ENCODE measurements at regions not wholly inside any gene's neighbourhood (a gene's known extent, or its start where the extent isn't known, plus 50 kb on each side); places are given as distances from the start of the nearest gene placed in this dataset.

GRCh38 chr2:217000406-217000805, 140.5 kb upstream of the TNP1 start:
- no peaks in the 10 kb centered on the region for H3K36me3 ChIP-seq (ENCODE audit: insufficient read depth, low read length)
- TF ChIP-seq, protein P1, sequence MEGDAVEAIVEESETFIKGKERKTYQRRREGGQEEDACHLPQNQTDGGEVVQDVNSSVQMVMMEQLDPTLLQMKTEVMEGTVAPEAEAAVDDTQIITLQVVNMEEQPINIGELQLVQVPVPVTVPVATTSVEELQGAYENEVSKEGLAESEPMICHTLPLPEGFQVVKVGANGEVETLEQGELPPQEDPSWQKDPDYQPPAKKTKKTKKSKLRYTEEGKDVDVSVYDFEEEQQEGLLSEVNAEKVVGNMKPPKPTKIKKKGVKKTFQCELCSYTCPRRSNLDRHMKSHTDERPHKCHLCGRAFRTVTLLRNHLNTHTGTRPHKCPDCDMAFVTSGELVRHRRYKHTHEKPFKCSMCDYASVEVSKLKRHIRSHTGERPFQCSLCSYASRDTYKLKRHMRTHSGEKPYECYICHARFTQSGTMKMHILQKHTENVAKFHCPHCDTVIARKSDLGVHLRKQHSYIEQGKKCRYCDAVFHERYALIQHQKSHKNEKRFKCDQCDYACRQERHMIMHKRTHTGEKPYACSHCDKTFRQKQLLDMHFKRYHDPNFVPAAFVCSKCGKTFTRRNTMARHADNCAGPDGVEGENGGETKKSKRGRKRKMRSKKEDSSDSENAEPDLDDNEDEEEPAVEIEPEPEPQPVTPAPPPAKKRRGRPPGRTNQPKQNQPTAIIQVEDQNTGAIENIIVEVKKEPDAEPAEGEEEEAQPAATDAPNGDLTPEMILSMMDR (conservative IDR thresholded peaks at IDR 0.05; ENCODE audit: low read length) = no peak
- CTCF ChIA-PET (ENCODE audit: unreplicated experiment) = no interaction called here
- no peak overlapping the region for H3K4me2 ChIP-seq (ENCODE audit: low read length)
- H3K9me2 ChIP-seq (ENCODE audit: insufficient read depth, low read length) = no peaks in the 10 kb centered on the region
- BruUV-seq (replicated peaks) = no TSS peak
- no peaks in the 10 kb centered on the region for H4K20me1 ChIP-seq (ENCODE audit: insufficient read depth, low read length)
- intact Hi-C loops (cut with micrococcal nuclease; ENCODE audit: unreplicated experiment) = no loop called here
- POLR2A ChIA-PET = no interaction called here
- no peaks in the 10 kb centered on the region for H3K79me2 ChIP-seq (ENCODE audit: insufficient read depth, low read depth, low read length)
- H3K4me3 ChIP-seq (ENCODE audit: low read depth, low read length, poor library complexity, severe bottlenecking) = no peak overlapping the region
- H3K27ac ChIP-seq (ENCODE audit: low read depth, low read length, poor library complexity, severe bottlenecking) = no peak overlapping the region
- no peak for DNase-seq (ENCODE audit: low spot score)
- no peaks in the 10 kb centered on the region for H3K9me3 ChIP-seq (ENCODE audit: low read length)
- no peaks in the 10 kb centered on the region for H3K4me1 ChIP-seq (ENCODE audit: insufficient read depth, low read length, poor library complexity, severe bottlenecking)
- no peak overlapping the region for H2AFZ ChIP-seq (ENCODE audit: low read length)

DNA sequence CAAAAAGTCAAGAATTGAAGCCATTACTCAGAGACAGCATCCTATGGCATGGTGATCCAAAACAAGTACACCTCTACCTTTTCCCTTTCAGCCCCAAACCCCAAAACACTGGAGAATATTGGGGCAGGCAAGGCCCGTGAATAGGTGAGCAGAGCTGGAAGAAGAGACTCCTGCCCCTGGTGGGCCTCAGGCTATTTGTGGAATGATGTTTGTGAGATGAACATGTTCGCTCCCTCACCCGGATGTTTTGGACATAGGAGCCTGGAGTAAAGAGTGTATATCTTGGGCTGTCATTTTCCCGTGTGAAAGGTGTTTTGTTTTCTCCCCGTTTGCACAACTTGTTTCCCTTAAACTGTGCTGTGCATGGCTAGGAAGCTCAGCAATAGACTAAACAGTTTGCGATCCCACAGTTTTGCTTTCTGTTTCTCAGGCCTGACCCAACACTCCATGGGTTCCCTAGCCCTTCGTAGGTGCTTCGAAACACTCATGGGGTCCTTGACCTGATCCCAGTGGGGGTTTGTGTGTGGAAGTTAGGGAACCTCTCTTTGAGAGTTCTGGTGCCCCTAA, 136.5 kb upstream of the TNP1 start:
- Histone ChIP-seq H3K9me3 (ENCODE audit: low read length) (no peaks in the 10 kb centered on the region), H3K36me3 (ENCODE audit: insufficient read depth, low read length) (no peaks in the 10 kb centered on the region), H3K9me2 (ENCODE audit: insufficient read depth, low read length) (no peaks in the 10 kb centered on the region), H3K4me3 (ENCODE audit: low read depth, low read length, poor library complexity, severe bottlenecking) (no peak overlapping the region), H3K27ac (ENCODE audit: low read depth, low read length, poor library complexity, severe bottlenecking) (no peak overlapping the region), H3K4me1 (ENCODE audit: insufficient read depth, low read length, poor library complexity, severe bottlenecking) (no peaks in the 10 kb centered on the region), H3K79me2 (ENCODE audit: insufficient read depth, low read depth, low read length) (no peaks in the 10 kb centered on the region), H2AFZ (ENCODE audit: low read length) (no peak overlapping the region), H4K20me1 (ENCODE audit: insufficient read depth, low read length) (no peaks in the 10 kb centered on the region), H3K4me2 (ENCODE audit: low read length) (no peak overlapping the region)
- POLR2A ChIA-PET = no interaction called here
- CTCF ChIA-PET (ENCODE audit: unreplicated experiment) = no interaction called here
- BruUV-seq (replicated peaks) = no TSS peak
- intact Hi-C loops (cut with micrococcal nuclease; ENCODE audit: unreplicated experiment) = no loop called here
- no peak for DNase-seq (ENCODE audit: low spot score)
- TF ChIP-seq, protein P1 (conservative IDR thresholded peaks at IDR 0.05; ENCODE audit: low read length) = no peak
- no peak for TF ChIP-seq EZH2phosphoT487 (IDR thresholded peaks at IDR 0.05; ENCODE audit: borderline replicate concordance, low read depth, low read length)

- no peaks in the 10 kb centered on the region for H3K79me2 ChIP-seq (ENCODE audit: insufficient read depth, low read depth, low read length)
- no peaks in the 10 kb centered on the region for H4K20me1 ChIP-seq (ENCODE audit: insufficient read depth, low read length)
- BruUV-seq (replicated peaks) = no TSS peak
- H3K4me1 ChIP-seq (ENCODE audit: insufficient read depth, low read length, poor library complexity, severe bottlenecking) = no peaks in the 10 kb centered on the region
- POLR2A ChIA-PET = no interaction called here
- CTCF ChIA-PET (ENCODE audit: unreplicated experiment) = no interaction called here
- DNase-seq (ENCODE audit: low spot score) = no peak
- no peak overlapping the region for H2AFZ ChIP-seq (ENCODE audit: low read length)
- H3K36me3 ChIP-seq (ENCODE audit: insufficient read depth, low read length) = no peaks in the 10 kb centered on the region
- no peaks in the 10 kb centered on the region for H3K9me3 ChIP-seq (ENCODE audit: low read length)
- H3K4me3 ChIP-seq (ENCODE audit: low read depth, low read length, poor library complexity, severe bottlenecking) = no peak overlapping the region
- TF ChIP-seq EZH2phosphoT487 (IDR thresholded peaks at IDR 0.05; ENCODE audit: borderline replicate concordance, low read depth, low read length) = no peak
- TF ChIP-seq, protein P1 (conservative IDR thresholded peaks at IDR 0.05; ENCODE audit: low read length) = no peak
- intact Hi-C loops (cut with micrococcal nuclease; ENCODE audit: unreplicated experiment) = no loop called here
- H3K4me2 ChIP-seq (ENCODE audit: low read length) = no peak overlapping the region
- H3K9me2 ChIP-seq (ENCODE audit: insufficient read depth, low read length) = no peaks in the 10 kb centered on the region
- H3K27ac ChIP-seq (ENCODE audit: low read depth, low read length, poor library complexity, severe bottlenecking) = no peak overlapping the region
These were observed 134.5 kb upstream of the TNP1 start for GRCh38 chr2:216994353-216994854.
